Right lobe of liver (tissue), 4 donors: ENCODE measurements at regions not wholly inside any gene's neighbourhood (a gene's known extent, or its start where the extent isn't known, plus 50 kb on each side); places are given as distances from the start of the nearest gene placed in this dataset.

Source experiments
- POLR2A ChIP-seq: fragments of 450-650 bp; IDR thresholded peaks from one replicate; pipeline ENCODE4 v1.6.1; 2017; ENCODE audit warnings: antibody characterized with exemption, mild to moderate bottlenecking
- TF ChIP-seq, protein P1 (sequence below), 4 donors: fragments of 200-600 bp in 3 of 4; fragments of 450-650 bp in 1 of 4; IDR thresholded peaks; one replicate each; pipeline versions ENCODE4 v1.5.1 to v1.8.0; 2016 to 2022; ENCODE audit warnings: antibody characterized with exemption in 4 of 4, mild to moderate bottlenecking in 2 of 4
- donor health status: DM: no; HTN: no; CAD: no.
- donor health status: DM: no; HTN: no; CAD: no.
- donor health status: DM: no; HTN: yes; CAD: no.

DNA sequence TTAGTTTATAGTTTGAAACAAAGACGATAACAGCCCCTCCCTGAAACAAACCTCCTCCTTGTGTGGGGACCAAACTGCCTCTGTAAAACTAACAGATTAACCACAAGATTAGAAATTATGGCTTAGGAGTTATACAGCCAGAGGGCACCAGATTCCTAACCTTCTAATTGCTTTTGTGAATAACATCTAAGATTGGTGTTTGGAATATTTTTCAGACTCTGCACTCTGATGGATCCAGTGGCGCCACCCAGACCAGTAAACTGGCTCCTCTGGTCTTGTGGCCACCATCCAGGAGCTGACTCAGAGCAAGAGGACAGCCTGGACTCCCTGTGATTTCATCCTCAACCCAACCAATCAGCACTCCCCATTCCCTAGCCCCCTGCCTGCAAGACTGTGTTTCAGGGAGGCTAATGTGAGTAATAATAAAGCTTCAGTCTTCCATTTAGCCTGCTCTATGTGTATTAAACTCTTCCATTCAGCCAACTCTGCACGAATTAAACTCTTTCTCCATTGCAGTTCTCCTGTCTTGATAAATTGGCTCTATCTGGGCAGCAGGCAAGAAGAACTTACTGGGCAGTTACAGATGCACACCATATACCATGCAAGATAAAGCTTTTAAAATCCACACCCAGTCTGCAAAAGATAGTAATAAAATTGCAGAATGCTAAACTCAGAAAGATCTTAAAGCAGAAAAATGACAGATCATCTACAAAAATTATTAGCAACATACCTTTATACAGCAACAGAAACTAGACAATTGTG is 58.5 kb upstream of the SLC22A16 start:
- TF ChIP-seq, protein P1, sequence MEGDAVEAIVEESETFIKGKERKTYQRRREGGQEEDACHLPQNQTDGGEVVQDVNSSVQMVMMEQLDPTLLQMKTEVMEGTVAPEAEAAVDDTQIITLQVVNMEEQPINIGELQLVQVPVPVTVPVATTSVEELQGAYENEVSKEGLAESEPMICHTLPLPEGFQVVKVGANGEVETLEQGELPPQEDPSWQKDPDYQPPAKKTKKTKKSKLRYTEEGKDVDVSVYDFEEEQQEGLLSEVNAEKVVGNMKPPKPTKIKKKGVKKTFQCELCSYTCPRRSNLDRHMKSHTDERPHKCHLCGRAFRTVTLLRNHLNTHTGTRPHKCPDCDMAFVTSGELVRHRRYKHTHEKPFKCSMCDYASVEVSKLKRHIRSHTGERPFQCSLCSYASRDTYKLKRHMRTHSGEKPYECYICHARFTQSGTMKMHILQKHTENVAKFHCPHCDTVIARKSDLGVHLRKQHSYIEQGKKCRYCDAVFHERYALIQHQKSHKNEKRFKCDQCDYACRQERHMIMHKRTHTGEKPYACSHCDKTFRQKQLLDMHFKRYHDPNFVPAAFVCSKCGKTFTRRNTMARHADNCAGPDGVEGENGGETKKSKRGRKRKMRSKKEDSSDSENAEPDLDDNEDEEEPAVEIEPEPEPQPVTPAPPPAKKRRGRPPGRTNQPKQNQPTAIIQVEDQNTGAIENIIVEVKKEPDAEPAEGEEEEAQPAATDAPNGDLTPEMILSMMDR (IDR thresholded peaks at IDR 0.05) = no peak
- no peak for TF ChIP-seq POLR2A
